Right lobe of liver (tissue), 4 donors: ENCODE measurements at regions not wholly inside any gene's neighbourhood (a gene's known extent, or its start where the extent isn't known, plus 50 kb on each side); places are given as distances from the start of the nearest gene placed in this dataset.

Source experiments
- CTCF ChIP-seq, 4 donors: fragments of 200-600 bp in 3 of 4; fragments of 450-650 bp in 1 of 4; IDR thresholded peaks; one replicate each; pipeline versions ENCODE4 v1.5.1 to v1.8.0; 2016 to 2022; ENCODE audit warnings: antibody characterized with exemption in 4 of 4, mild to moderate bottlenecking in 2 of 4
- POLR2A ChIP-seq: fragments of 450-650 bp; IDR thresholded peaks from one replicate; pipeline ENCODE4 v1.6.1; 2017; ENCODE audit warnings: antibody characterized with exemption, mild to moderate bottlenecking
- donor health status: DM: no; HTN: no; CAD: no.
- donor health status: DM: no; HTN: no; CAD: no.
- donor health status: DM: no; HTN: yes; CAD: no.

GRCh38 chr2:151097895-151098294 is 163.8 kb downstream of the RBM43 start:
- no peak for TF ChIP-seq CTCF (IDR thresholded peaks at IDR 0.05)
- no peak for TF ChIP-seq POLR2A
